GM19452 (cell line): ENCODE measurements at regions not wholly inside any gene's neighbourhood (a gene's known extent, or its start where the extent isn't known, plus 50 kb on each side); places are given as distances from the start of the nearest gene placed in this dataset.

Experiments used
- ATAC-seq: cut with Tn5 transposase; IDR thresholded peaks from one replicate; pipeline ENCODE4 v1.9.1; 2021; ENCODE audit not compliant: unreplicated experiment

DNA sequence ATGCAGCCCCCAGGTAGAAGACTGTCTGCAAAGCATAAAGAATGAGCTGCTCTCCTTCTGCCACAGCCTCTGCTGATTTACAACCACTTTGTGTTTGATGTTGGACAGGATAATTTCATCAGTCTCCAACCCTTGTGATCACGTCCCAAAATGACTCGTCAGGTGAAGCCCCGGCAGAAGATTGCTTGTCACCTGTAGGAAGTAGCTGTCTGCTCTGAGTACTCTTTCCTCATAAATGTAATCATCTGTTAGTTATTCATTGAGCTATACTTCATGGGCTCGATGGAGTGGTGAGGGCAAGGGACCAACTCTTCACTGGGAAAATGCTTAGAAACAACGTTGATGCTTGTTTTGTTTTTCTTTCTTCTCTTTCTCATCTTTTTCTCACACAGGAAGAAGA is 290.9 kb upstream of the SP8 start:
- ATAC-seq = no peak

DNA sequence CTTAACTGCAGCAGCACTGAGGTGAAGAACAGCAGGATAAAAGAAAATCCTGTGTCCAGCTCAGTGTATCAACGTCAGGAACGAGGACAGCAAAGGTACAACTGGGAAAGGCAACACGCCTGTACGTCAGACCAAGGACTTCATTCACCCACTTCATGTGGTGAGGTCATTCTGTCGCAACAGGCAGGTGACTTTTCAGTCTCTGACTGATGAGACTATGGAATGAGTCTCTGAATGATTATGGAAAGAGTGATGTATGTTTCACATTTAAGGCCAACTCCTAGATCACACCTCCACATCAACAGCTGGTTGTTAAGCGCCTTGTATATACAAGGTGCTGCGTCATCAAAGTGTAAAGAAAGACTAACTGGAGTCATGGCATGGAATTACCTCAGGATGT is 297.6 kb upstream of the SP8 start:
- no peak for ATAC-seq

DNA sequence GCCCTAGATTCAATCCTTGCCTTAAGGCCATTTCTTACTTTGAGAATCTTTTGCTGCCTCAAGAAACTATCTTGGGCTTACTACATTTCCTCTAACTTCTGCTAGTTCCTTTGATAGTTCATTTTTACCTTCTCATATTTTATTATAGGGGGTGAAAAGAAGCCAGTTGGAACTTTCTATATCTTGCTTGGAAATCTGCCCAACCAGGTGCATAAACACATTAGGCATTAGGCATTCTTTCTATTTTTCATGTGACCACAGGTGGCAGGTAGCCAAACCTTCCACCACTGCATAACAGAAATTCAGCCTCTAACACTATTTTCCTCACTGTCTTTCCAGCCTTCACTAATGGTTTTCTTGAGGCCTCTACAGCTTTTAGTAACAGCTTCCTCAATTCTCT is 300.0 kb upstream of the SP8 start:
- no peak for ATAC-seq

DNA sequence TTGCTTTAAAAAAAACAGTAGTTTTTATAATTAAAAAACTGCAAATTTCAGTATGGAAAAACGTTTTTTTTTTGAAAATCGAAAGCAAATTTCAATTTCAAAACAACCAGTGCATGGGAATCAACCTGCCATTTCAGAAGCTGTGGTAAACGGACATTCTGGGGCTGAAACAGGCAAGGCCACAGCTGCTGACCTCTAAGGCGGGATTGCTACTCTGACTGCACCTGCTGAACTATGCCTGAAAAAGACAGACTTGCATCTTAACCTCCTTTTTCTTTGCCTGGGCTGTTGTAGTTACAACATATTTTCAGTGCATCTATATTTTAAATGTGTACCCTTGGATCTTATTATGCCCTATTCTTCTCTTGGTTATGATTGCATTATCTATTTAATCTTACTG is 303.0 kb upstream of the SP8 start:
- no peak for ATAC-seq

DNA sequence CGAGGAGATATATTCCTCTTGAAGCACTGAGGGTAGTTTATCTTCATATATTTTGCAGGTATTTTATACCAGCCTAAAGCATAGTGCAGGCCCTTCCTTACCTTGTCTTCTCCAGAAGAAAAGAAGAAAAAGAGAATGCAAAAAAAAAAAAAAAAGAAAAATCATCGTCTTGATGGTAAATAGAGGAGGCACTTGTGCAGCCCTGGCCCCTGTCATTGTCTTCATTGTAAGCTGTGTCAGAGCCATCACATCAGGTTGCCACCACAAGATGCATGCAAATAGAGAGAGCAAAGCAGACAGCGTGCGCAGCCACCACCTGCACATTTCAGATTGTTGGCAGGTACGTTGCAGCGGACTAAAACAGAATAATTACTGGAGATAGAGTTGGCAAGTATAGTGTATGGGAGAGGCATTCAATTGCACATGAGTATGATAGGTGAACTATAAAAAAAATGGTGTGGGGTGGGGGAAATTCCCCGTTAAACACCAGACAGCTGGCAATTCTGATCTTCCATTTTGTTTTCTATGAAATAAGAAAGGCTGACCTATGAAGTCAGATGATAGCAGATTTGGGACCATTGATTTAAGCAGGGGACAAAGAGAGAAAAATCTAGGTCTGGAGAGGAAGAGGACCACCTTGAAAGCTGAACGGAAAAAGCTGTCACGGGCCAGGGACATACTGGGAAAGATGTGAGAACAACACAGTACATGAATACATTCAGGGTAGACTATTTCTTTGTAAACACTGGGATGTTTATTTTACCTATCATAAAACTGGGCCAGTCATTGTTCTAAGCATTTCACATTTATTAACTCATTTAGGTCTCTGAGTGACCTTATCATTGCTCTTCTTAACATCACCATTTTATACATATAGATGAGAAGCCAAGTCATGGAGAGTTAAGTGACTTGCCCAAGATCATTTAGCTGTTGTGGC is 306.3 kb upstream of the SP8 start:
- ATAC-seq = no peak

DNA sequence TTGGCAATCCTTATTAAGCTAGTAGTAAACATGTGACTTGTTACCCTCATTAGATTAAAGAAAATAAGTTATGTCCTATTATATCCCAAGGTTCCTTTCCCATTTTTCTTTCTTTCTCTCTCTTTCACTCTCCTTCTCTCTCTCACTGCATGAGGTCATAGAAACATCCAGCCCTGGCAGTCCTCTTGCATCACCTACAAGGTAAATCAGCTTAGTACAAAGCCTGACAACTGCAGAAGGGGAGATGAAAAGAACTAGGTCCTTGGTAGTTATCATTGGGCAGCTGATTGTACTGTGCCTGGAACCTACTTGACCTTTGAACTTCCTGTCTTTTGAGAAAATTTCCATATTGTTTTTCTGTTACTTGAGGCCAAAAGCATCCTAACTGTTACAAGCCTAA is 307.9 kb upstream of the SP8 start:
- no peak for ATAC-seq

DNA sequence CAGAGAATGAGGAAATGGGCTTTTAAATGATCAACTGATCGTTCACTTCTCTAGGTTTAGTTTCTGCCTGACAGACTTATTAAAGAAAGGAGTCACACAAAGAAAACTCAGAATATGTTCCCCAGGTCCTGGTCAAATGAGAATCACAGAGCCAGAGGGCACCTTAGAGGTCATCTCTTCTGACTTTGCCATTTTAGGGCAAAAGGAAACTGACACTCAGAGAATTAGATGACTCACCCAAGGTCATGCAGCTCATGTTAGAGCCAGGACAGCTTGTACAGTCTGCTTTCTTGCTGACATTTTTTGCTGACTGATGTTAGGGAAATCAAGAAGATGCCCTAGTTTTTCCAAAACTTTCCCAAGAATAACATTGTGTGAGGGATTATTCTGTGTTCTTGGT is 312.7 kb upstream of the SP8 start:
- peak; percentile 73 for ATAC-seq

DNA sequence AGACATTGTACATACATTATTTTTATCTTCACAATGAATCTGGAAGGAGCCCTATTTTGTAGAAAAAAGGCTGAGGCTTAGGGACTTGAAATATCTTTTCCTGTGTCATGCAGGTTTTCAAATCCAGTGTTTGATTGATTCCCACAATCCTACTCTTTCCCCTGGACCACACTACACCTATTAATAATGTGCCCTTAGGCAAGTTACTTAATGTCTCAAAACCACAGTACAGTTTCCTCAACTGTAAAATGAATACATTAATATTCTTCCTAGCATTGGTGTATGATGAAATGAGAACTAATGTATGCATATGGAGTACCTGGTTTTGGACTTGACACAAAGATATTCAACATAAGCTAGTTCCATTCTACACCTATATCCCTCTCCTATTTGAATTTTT is 313.3 kb upstream of the SP8 start:
- ATAC-seq = no peak

DNA sequence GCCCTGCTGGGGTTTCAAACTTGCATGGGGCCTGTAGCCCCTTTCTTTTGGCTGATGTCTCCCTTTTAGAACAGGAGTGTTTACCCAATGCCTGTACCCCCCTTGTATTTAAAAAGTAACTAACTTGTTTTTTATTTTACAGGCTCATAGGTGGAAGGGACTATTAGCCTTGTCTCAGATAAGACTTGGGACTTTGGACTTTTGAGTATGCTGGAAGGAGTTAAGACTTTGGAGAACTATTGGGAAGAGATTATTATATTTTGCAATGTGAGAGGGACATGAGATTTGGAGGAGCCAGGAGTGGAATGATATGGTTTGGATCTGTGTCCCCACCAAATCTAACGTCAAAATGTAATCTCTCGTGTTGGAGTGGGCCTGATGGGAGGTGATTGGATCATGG is 314.9 kb upstream of the SP8 start:
- ATAC-seq = no peak

DNA sequence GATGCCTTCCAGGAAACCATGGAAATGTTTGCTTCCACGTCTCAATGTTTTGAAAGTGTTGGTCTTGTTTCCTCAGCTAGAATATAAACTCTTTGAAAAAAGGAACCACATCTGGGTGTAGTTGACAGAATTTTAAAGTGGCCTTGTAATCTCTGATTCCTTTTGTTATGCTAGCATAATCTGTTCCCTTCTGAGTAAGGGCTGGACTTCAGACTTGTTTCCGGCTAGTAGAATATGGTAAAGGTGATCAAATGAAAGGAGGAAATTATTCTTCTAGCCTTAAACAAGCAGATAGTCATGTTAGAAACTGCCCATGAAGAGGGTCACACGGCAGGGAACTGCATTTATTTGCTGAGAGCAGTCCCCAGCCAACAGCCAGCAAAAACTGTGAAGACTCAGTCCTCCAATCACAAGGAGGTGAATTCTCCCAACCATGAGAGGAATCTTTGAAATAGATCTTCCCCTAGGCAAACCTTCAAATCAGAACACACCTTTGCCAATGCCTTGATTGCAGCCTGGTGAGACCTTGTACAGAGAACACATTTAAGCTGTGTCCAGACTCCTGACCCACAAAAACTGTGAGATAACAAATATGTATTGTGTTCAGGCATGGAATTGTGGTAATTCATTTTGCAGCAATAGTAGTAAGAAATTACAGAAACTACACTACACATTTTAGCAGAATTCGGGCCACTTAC is 316.9 kb upstream of the SP8 start:
- ATAC-seq = no peak

DNA sequence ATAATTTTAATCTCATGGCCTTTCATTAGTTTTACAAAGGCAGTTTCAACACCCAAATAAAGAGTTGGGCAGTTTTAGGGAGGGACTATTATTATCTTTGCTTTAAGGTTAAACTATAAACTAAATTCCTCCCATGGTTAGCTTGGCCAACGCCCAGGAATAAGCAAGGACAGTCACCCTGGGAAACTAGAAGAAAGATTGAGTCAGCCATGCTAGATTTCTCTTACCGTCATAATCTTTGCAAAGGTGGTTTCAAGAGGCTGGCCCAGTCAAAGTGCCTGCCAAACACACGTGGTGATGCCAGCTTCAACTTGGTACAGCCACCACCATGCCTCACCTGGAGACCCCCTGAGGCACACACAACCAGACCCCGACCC is 317.4 kb upstream of the SP8 start:
- ATAC-seq = no peak

DNA sequence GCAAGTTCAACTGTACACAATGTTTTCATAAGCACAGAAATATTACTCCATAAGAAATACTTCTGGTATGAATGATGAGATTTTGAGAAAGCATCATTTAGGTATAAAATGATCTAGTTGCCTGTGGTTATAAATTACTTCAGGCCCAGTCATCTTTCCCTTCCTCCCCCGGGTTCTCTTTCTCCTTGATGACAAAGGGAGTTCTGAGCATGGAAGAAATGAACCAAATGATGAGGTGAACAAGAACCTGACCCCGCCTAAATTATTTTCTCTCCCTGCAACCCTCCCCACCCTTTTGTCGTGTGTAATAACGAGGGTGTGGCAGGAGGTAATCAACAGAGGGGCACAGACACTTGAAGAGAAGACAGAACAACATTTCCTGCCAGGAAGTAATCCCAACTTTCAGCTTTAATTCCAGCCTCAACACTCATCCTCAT is 319.6 kb upstream of the SP8 start:
- ATAC-seq = no peak

DNA sequence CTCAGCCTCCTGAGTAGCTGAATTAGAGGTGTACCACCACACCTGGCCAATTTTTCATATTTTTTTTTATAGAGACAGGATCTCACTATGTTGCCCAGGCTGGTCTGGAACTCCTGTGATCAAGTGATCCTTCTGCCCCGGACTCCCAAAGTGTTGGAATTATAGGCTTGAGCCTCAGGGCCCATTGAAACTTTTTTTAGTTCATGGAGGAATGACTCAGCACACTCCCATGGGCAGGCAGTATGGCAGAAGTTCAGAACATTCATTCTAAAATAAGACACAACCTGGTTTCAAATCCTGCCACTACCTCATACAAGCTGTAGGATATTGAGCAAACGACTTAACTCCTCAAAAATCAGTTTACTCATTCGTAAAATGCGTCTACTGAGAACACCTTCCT is 320.4 kb upstream of the SP8 start:
- no peak for ATAC-seq

DNA sequence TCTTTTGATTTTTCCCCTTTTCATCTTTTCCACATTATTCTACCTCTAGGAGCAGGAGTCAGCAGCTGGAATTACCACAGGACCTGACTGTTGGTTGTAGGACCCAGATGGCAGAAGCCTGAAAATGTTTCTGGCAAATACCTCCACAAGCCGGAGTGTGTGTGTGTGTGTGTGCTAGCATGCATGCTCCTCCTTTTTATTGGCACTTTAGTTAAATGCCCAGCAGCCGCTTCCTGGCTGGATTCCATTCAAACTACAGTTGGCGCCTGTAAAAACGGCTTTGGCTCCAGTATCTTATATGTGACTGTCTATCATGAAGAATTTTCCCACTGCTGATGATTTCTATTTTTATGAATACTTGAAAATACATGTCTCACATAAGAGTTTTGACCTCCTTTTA is 319.7 kb upstream of the SP4 start:
- no peak for ATAC-seq

DNA sequence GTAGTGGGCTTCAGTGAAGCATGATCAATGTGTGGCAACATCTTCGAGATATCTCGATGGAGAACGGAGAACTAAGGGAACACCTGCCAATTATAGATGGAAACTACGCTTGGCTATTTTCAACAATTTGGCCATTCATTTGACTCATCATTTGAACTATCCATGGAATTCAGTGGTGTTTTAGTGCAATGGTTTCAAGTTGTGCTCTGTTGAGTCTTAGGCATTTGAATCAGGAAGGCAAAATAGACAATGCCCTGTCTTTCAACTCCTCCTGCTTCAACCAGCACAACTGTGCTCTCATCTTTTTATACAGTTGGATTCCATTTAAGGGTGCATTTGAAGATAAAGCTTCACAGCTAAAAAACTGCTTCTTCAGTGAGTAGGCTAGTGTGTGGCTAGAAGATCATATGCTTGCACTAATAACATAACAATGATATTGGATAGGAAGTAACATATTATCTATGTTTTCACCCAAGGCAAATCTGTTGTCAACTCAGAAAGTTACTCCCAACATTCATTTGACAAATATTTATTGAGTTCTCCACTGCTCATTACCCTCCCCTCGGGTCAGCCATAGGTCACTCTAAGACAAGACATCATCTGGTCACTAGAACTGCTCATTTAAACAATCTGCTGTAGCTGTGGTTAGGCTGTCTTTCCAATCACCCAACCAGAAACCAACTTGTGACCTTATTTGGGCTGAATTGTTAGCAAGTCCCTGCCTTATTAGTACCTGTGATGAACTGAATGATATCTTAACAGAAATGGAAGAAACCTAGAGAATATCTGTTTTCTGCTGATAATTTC is 314.1 kb upstream of the SP4 start:
- no peak for ATAC-seq

DNA sequence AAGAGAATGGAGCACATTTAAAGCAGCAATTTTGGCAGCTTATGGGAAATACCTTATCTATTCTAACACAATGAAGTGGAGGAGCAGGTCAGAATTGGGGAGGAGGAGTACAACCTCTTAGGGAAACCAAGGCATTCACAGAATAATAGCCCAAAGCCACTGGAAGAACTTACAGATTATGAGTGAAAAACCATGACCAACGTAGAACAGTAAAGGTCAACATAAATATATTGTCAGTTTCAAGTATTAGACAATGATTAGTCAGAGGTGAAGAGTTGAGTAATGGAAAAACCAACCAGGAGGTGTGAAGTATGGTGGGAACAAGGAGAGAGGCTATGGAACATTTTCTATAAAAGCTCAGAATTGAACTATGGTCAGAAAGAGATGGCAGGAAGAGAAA is 304.3 kb upstream of the SP4 start:
- ATAC-seq = no peak

DNA sequence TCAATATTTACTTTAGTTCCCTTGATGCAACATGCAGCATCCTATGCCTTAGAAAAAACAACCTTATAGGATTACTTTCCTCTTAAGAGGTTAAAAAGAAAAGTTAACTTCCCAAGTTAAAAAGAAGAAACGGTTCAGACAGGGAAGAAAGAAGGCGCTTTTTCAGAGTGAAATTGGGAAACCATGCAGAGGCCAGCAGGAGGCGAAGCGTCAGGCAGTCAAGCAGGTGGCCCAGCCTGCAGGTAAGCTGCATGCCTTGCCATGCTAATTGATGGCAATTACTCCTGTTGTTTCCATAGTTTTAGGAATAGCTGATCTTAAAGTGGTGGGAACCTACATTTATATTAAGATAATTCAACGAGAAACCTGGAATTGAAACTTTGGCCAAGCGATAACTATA is 302.6 kb upstream of the SP4 start:
- no peak for ATAC-seq

DNA sequence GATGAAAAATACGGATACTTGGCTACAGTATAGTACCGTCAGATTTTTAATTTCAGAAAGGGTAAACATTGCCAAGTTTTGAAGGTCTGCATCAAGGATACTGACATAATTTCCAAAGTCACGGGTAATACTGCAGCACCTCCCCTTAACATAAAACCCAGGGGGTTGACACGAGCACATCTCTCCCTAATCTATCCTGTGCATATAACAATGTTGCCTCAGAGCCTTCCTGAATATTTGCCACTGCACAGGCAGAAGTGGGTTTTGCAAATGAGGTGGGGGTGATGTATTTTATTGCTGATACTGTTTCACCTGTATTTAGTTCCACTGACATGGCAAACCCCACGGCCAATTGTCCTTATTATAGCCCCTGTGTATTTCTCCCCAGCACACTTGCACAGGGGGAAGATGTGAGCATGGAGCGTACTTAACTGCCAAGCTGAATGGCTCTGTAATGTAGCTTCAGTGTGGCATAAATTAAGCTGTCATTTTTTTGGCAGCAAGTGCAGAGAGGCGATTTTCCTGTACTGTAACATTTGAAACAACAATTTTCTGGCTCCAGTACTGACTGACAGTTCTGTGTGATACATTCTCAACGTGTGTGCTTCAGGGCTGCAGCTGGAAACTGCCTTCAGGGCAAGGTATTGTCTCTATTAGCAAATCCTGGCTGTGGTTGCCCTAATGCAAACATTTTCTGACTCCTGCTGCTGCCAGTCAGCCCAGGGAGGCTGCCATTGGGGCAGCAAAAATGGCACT is 299.6 kb upstream of the SP4 start:
- ATAC-seq = no peak

DNA sequence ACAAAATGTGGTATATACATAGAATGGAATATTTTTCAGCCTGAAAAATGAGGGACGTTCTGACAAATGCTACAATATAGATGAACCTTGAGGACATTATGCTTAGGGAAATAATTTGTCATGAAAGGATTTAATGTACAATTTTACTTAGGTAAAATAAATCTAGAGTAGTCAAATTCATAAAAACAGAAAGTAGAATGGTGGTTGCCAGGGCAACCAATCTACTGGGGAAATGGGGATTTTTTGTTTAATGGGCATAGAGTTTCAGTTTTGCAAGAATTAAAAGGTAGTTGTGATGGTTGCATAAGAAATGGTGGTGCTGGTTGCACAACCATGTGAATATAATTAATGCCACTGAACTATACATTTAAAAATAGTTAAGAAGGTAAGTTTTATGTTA is 296.0 kb upstream of the SP4 start:
- ATAC-seq = no peak

DNA sequence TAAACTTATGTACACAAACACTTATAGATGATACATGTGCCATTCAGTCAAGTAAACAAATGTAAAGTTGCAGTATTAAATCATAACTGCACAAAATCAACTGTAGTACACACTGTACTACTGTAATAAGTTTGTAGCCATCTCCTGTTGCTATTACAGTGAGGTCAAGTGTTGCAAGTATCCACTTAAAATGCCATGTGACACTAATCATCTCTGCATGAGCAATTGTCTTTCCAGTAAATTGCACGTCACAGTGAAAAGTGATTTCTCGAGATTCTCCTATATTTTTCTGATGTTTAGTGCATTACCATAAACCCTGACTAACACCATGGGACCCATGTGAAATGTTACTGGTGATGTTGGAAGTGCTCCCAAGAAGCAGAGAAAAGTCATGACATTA is 293.3 kb upstream of the SP4 start:
- no peak for ATAC-seq

DNA sequence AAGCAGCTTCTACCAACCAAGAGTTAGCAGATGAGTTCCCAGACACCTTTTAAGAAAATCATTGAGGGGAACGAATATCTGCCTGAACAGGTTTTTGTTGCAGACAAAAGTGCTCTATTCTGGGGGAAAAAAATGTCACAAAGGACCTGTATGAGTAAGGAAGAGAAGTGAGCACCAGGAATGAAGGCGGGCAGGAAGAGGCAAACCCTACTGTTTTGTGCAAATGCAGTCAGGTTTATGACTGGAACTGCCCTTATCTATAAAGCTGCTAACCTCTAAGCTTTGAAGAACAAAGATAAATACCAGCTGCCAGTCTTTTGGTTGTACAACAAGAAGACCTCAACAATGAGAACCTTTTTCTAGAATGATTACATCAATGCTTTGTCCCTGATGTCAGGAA is 292.4 kb upstream of the SP4 start:
- no peak for ATAC-seq
